ENCODE measurements at regions not wholly inside any gene's neighbourhood (a gene's known extent, or its start where the extent isn't known, plus 50 kb on each side); places are given as distances from the start of the nearest gene placed in this dataset.

- Histone ChIP-seq H3K4me3 (no peak overlapping the region), H3K27me3 (no peaks in the 10 kb centered on the region), H3K4me1 (no peaks in the 10 kb centered on the region), H3K36me3 (no peaks in the 10 kb centered on the region), H3K9me3 (no peaks in the 10 kb centered on the region), H3K27ac (no peak overlapping the region)
- DNase-seq, result no peak
- intact Hi-C loops (cut with DNase I), result no loop called here
- TF ChIP-seq CTCF (IDR thresholded peaks at IDR 0.05), result no peak
- ATAC-seq, result no peak
These were observed 1379.8 kb upstream of the ATXN8OS start for GRCh38 chr13:68727798-68728197.

GRCh38 chr13:68727165-68727564 is 1380.5 kb upstream of the ATXN8OS start:
- intact Hi-C loops (cut with DNase I), result no loop called here
- ATAC-seq, result no peak
- Histone ChIP-seq H3K27me3 (no peaks in the 10 kb centered on the region), H3K9me3 (no peaks in the 10 kb centered on the region), H3K36me3 (no peaks in the 10 kb centered on the region), H3K4me3 (no peak overlapping the region), H3K27ac (no peak overlapping the region), H3K4me1 (no peaks in the 10 kb centered on the region)
- DNase-seq, result no peak
- no peak for TF ChIP-seq CTCF (IDR thresholded peaks at IDR 0.05)

- Histone ChIP-seq H3K9me3 (no peaks in the 10 kb centered on the region), H3K4me1 (no peaks in the 10 kb centered on the region), H3K27ac (no peak overlapping the region), H3K27me3 (no peaks in the 10 kb centered on the region), H3K36me3 (no peaks in the 10 kb centered on the region), H3K4me3 (no peak overlapping the region)
- ATAC-seq (no peak), DNase-seq (no peak)
- intact Hi-C loops (cut with DNase I), result no loop called here
- TF ChIP-seq CTCF (IDR thresholded peaks at IDR 0.05), result no peak
These were observed 1387.8 kb upstream of the ATXN8OS start for GRCh38 chr13:68719815-68720214.

- Histone ChIP-seq H3K9me3 (no peaks in the 10 kb centered on the region), H3K27me3 (no peaks in the 10 kb centered on the region), H3K27ac (no peak overlapping the region), H3K36me3 (no peaks in the 10 kb centered on the region), H3K4me3 (no peak overlapping the region), H3K4me1 (no peaks in the 10 kb centered on the region)
- no peak for TF ChIP-seq CTCF (IDR thresholded peaks at IDR 0.05)
- DNase-seq (no peak), ATAC-seq (no peak)
- intact Hi-C loops (cut with DNase I), result no loop called here
These were observed 1392.0 kb upstream of the ATXN8OS start for GRCh38 chr13:68715651-68716050.

- H3K4me3 ChIP-seq, result no peak overlapping the region
- TF ChIP-seq CTCF (IDR thresholded peaks at IDR 0.05), result no peak
- no peaks in the 10 kb centered on the region for H3K36me3 ChIP-seq
- DNase-seq, result no peak
- intact Hi-C loops (cut with DNase I), result no loop called here
- no peaks in the 10 kb centered on the region for H3K4me1 ChIP-seq
- ATAC-seq, result no peak
- no peaks in the 10 kb centered on the region for H3K9me3 ChIP-seq
- H3K27ac ChIP-seq, result no peak overlapping the region
- H3K27me3 ChIP-seq, result no peaks in the 10 kb centered on the region
These were observed 1393.3 kb upstream of the ATXN8OS start for GRCh38 chr13:68714292-68714691.

GRCh38 chr13:68713394-68713793 is 1394.2 kb upstream of the ATXN8OS start:
- Histone ChIP-seq H3K27me3 (no peaks in the 10 kb centered on the region), H3K27ac (no peak overlapping the region), H3K4me3 (no peak overlapping the region), H3K9me3 (no peaks in the 10 kb centered on the region), H3K36me3 (no peaks in the 10 kb centered on the region), H3K4me1 (no peaks in the 10 kb centered on the region)
- TF ChIP-seq CTCF (IDR thresholded peaks at IDR 0.05), result no peak
- DNase-seq (no peak), ATAC-seq (no peak)
- intact Hi-C loops (cut with DNase I), result no loop called here
